Bone marrow (tissue), 2 donors: ENCODE measurements at regions not wholly inside any gene's neighbourhood (a gene's known extent, or its start where the extent isn't known, plus 50 kb on each side); places are given as distances from the start of the nearest gene placed in this dataset.

ENCODE experiments used
- DNase-seq, 2 donors: peaks; one replicate each; lab custom pipeline; 2025; lab: John Stamatoyannopoulos, UW

DNA sequence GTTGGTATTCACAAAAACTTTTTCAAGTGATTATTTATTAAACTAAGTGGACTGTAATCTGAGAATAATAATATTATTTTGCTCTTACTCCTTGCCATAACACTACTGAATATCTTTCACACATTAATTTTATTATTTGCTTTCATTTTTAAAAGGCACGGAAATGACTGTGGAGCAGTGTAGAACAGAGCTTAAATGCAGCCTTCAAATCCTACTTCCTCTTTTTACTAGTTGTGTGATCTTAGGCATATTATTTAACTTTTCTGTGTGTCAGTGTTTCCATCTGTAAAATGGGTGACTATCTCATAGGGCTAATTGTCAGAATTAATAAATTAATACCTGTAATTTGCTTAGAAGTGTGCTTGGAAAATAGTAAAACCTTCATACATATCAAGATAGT is 55.5 kb upstream of the SLC8A1 start:
- peak in 1 of 2 donors; percentile 57 for DNase-seq

DNA sequence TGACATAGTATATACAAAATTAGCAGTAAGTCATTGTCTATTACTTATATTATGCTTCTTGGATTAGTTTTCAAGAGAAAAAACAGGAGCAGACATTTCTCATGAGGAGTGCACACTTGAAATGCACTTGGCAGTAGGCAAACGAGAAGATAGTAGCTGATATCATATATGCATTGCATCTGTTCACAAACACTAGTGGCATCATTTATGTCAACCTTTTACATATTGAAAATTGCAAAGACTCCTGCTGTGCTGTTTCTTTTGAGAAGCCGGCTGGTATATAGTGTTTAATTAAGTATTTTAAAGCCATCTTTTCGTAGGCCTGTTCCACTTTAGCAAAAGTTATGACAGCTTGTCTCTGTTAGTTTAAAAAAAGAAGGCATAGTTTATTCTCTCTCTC is 58.4 kb upstream of the SLC8A1 start:
- no peak for DNase-seq

GRCh38 chr2:40511661-40512213 is 59.8 kb upstream of the SLC8A1 start:
- DNase-seq, result peak in 1 of 2 donors; percentile 41

DNA sequence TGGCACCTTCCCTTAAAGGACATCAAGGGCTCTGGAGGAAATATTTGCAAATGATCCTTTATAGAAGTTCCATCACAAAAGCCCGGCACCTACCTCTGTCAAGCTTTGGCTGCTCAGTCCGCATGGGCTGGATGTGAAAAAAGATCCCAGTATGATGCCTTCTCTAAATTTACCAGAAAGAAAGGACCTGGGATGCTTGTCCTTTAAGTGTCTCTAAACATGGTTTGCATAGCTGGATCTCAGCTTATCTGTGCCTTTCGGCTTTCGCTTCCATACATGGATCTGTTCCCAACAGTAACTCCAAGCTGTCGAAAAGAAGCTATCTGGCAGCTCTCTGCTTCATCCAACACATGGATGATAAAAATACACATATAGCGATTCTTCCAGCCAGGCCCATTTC is 60.4 kb upstream of the SLC8A1 start:
- DNase-seq, result no peak

- no peak for DNase-seq
These were observed 61.3 kb upstream of the SLC8A1 start for GRCh38 chr2:40513201-40513600.

DNA sequence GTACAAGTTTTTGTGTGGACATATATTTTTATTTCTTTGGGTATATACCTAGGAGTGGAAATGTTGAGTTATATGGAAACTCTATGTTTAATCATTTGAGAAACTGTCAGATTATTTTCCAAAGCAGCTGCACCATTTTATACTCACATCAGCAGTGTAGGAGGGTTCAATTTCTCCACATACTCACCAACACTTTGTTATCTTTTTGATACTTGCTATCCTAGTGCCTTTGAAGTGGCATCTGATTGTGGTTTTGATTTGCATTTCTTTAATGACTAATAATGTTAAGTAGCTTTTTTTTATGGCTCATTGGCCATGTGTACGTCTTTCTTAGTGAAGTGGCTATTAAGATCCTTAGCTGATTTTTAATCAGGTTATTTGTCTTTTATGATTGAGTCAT is 64.7 kb upstream of the SLC8A1 start:
- DNase-seq, result no peak

- DNase-seq, result no peak
These were observed 76.7 kb upstream of the SLC8A1 start for GRCh38 chr2:40528564-40528963.

DNA sequence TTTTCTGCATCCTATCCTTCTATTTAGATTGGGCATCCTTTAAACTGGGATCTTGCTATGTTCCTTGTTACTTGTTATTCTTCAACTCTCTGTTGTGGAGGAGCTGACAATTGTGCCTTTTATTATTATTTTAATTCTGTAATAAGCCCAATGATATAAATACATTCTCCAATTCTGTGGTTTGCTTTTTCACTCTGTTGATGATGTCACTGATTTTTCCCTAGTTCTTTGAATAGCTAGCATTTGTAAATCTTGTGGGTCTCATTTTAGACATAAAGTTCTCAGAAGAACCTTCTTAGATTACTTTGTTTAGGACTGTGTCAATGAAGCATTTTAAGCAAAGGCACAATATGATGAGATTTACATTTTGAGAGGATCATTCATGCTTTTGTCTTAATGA is 79.5 kb upstream of the SLC8A1 start:
- no peak for DNase-seq

- DNase-seq, result no peak
These were observed 82.6 kb upstream of the SLC8A1 start for GRCh38 chr2:40534528-40534927.

DNA sequence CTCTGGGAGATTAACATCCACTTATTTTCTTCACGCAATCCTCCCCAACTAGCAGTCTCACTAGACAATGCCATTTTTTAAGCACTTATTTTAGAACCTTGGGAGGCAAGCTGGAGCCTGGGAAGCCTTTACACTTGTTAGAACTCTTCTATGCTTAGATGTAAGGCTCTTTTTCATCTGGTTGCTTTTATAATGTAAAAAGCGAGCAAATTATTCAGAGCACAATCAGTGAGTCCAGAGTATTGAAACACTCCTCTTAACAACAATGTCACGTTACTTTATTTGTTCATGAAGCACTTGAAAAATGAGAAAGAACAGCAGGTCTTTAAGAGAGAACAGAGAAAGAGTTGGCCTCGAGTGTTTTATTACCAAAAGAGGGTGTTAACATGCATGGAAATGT is 84.1 kb upstream of the SLC8A1 start:
- DNase-seq, result no peak

DNA sequence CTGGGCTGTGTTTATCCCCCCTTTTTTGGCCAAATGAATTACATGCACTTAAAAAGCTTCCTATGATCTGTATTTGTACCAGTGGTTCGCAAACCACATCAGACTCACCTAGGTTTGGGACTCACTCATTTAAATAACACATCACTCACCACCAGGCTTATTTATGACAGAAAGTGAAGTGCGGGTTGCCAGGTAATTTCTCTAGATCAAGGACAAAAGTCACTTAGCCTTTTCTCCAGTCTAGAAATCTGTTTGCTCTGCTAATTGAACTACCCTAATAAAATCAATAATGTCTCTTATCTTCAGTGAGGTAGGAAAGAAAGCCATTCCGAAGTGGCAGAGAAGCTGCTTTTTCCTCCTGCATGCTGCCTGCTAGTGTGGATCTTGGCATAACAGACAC is 88.1 kb upstream of the SLC8A1 start:
- no peak for DNase-seq

GRCh38 chr2:40543381-40543780 is 91.5 kb upstream of the SLC8A1 start:
- DNase-seq, result no peak

DNA sequence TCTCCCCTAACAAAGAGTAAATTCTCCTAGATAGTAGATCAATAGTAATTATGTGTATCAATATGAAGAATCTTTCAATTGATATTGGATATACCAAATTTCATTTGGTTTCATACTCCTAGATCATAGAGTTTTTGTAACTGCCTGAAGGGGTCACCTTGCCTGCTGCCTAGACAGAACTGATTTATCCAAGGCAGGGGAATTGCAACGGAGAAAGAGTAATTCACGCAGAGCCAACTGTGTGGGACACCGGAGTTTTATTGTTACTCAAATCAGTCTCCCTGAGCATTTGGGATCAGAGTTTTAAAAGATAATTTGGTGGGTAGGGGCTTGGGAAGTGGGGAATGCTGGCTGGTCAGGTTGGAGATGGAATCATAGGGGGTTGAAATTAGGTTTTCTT is 92.2 kb upstream of the SLC8A1 start:
- DNase-seq, result no peak

GRCh38 chr2:40545645-40546044 is 93.8 kb upstream of the SLC8A1 start:
- no peak for DNase-seq

DNA sequence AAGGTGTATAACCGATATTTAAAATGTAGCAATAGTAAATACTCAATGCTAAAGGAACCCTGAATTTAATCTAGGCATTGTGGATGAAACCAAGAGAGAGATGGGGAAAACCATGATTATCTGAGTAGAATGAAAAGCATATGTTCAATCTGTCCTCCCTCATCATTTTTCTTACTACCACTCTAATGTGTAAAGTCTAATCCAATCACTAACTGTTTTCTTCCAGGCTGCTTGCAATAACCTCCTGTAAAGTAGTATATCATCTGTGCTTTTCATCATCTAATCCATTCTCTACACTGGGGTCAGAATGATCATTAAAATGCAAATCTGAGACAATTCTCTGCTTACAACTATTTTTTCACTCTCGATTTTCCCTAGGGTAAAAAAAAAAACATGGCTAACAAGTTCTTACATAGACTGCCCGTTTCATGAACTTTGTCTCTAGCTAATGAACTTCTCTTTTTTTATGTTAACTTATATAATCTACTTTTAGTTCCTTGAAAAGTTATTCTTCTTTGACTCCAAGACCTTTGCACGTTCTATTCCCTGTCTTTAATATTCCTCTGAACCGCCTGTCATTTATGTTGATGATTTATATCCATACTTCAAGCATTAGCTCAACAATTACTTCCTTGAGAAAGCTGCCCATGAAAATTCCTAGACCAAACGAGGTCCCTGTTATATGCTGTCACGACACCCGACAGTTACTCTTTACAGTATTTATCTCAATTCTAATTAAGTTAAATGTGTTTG is 94.7 kb upstream of the SLC8A1 start:
- DNase-seq, result no peak

- no peak for DNase-seq
These were observed 96.6 kb upstream of the SLC8A1 start for GRCh38 chr2:40548521-40548920.

DNA sequence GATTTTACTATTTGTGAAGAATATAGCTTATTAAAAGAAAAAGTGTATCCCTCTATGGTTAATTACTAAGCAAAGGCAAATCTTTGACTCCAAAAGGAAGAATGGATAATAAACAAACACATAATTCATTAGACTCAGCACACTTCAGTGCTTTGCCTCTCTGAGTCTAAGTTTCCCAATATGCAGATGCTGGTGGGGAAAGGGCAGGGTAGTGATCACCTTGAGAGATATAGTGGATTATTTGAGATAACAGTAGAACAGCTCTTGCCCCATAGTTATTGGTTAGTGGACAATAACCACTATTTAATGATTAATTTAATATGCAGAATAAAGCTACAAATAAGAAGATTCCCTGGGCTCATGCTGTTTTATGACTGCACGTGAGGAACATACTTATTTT is 98.2 kb upstream of the SLC8A1 start:
- DNase-seq, result no peak

- no peak for DNase-seq
These were observed 99.2 kb upstream of the SLC8A1 start for GRCh38 chr2:40551081-40551480.

GRCh38 chr2:40554665-40555294 is 102.9 kb upstream of the SLC8A1 start:
- peak; percentile 8 to 41 for DNase-seq

GRCh38 chr2:40556293-40556692 is 104.4 kb upstream of the SLC8A1 start:
- DNase-seq, result no peak

DNA sequence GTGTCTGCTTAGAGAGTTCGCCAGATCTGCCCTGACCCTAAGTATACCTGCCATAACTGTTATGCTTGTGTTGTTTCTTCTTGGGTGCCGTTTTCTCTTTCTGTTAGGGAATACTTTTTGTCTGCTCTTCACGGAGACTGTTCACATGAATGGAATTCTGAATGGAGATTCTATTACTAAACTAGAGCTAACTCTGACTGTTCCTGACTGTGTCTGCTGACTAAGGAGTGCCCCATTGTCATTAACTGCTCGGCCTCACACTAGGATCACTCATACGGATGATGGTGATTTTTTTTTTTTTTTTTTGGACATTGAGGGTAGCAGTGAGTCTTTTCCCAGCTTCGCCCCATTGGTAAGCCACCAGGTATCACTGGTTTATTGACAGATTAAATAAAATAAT is 104.8 kb upstream of the SLC8A1 start:
- no peak for DNase-seq

DNA sequence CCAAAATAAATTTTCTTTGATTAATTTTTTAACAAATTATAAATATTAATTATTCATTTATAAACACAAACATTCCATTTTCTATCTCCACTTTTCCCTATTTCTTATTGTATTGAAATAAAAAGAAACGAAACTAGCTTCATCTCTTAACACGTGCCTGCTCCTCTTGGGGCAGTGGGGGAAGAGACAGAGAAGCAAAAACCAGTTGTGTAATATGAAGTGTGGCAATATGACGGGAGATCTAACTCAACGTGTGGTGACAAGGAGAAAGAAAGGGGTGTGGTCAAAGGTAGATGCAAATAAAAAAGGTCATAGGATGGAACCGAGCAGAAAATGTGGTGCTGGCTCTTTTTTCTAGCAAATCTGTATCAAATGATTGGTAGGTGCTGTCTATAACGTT is 106.9 kb upstream of the SLC8A1 start:
- no peak for DNase-seq

- DNase-seq, result no peak
These were observed 107.3 kb upstream of the SLC8A1 start for GRCh38 chr2:40559175-40559574.

- DNase-seq, result no peak
These were observed 112.3 kb upstream of the SLC8A1 start for GRCh38 chr2:40564184-40564583.
